Trophoblast cell (in vitro differentiated cells and primary cell): ENCODE measurements at regions not wholly inside any gene's neighbourhood (a gene's known extent, or its start where the extent isn't known, plus 50 kb on each side); places are given as distances from the start of the nearest gene placed in this dataset.
A peak's percentile ranks its signal among the peaks of the same experiment; 100 is the strongest.

Experiments
- DNase-seq, 2 donors: peaks; one replicate each; pipeline ENCODE4 v3.0.0-alpha.2; 2016
- H2AFZ ChIP-seq: 2 replicates; pipeline ENCODE4 v1.6.1; 2013; ENCODE audit warnings: low read length, moderate library complexity, mild to moderate bottlenecking; ENCODE audit not compliant: insufficient read depth, poor library complexity
- H2AK5ac ChIP-seq: 2 replicates; pipeline ENCODE4 v1.6.1; 2013; ENCODE audit warnings: mild to moderate bottlenecking, low read length
- H2BK120ac ChIP-seq: 2 replicates; pipeline ENCODE4 v1.6.1; 2013; ENCODE audit warnings: low read length, mild to moderate bottlenecking, moderate library complexity; ENCODE audit not compliant: insufficient read depth, poor library complexity
- H2BK12ac ChIP-seq: 2 replicates; pipeline ENCODE4 v1.6.1; 2013; ENCODE audit warnings: mild to moderate bottlenecking, low read length, moderate library complexity
- H2BK5ac ChIP-seq: 2 replicates; pipeline ENCODE4 v1.6.1; 2013; ENCODE audit warnings: low read length, low read depth, moderate library complexity, mild to moderate bottlenecking; ENCODE audit not compliant: poor library complexity
- H3K14ac ChIP-seq: 2 replicates; pipeline ENCODE4 v1.6.1; 2013; ENCODE audit warnings: mild to moderate bottlenecking, low read length
- H3K18ac ChIP-seq: 2 replicates; pipeline ENCODE4 v1.6.1; 2013; ENCODE audit warnings: mild to moderate bottlenecking, low read length
- H3K23ac ChIP-seq: 2 replicates; pipeline ENCODE4 v1.6.1; 2013; ENCODE audit warnings: low read length
- H3K27ac ChIP-seq: 2 replicates; pipeline ENCODE4 v1.5.1; 2013; ENCODE audit warnings: low read depth, mild to moderate bottlenecking, inconsistent platforms, low read length, moderate library complexity
- H3K27me3 ChIP-seq: 2 replicates; pipeline ENCODE4 v1.6.1; 2013; ENCODE audit warnings: inconsistent platforms, mild to moderate bottlenecking, low read length, moderate library complexity; ENCODE audit not compliant: insufficient read depth
- H3K36me3 ChIP-seq, 2 experiments: 1 replicate in 1 of 2; 2 replicates in 1 of 2; pipeline ENCODE4 v1.6.1; 2013; ENCODE audit warnings: low read length in 2 of 2, mild to moderate bottlenecking in 2 of 2, moderate library complexity in 1 of 2; ENCODE audit not compliant: insufficient read depth in 2 of 2, control insufficient read depth in 1 of 2
- H3K4ac ChIP-seq: 2 replicates; pipeline ENCODE4 v1.6.1; 2013; ENCODE audit warnings: low read depth, mild to moderate bottlenecking, low read length, moderate library complexity
- H3K4me1 ChIP-seq, 2 experiments: 1 replicate in 1 of 2; 2 replicates in 1 of 2; pipeline ENCODE4 v1.6.1; 2013; ENCODE audit warnings: low read length in 2 of 2, mild to moderate bottlenecking in 2 of 2, moderate library complexity in 1 of 2; ENCODE audit not compliant: insufficient read depth in 2 of 2, control insufficient read depth in 1 of 2
- H3K4me2 ChIP-seq: 2 replicates; pipeline ENCODE4 v1.6.1; 2013; ENCODE audit warnings: inconsistent platforms, mild to moderate bottlenecking, low read length, moderate library complexity
- H3K4me3 ChIP-seq: 2 replicates; pipeline ENCODE4 v1.5.1; 2013; ENCODE audit warnings: mild to moderate bottlenecking, low read depth, low read length, inconsistent platforms
- H3K79me1 ChIP-seq: one replicate; pipeline ENCODE4 v1.6.1; 2013; ENCODE audit warnings: low read length
- H3K79me2 ChIP-seq: 2 replicates; pipeline ENCODE4 v1.6.1; 2013; ENCODE audit warnings: low read length, mild to moderate bottlenecking; ENCODE audit not compliant: control insufficient read depth, insufficient read depth, poor library complexity
- H3K9ac ChIP-seq: 2 replicates; pipeline ENCODE4 v1.6.1; 2013; ENCODE audit warnings: mild to moderate bottlenecking, low read length
- H3K9me3 ChIP-seq: 2 replicates; pipeline ENCODE4 v1.6.1; 2013; ENCODE audit warnings: low read depth, mild to moderate bottlenecking, control low read depth, inconsistent platforms, low read length; ENCODE audit not compliant: insufficient read depth
- H4K12ac ChIP-seq: 2 replicates; pipeline ENCODE4 v1.6.1; 2013; ENCODE audit warnings: low read depth, mild to moderate bottlenecking, low read length, moderate library complexity
- H4K8ac ChIP-seq: 2 replicates; pipeline ENCODE4 v1.6.1; 2013; ENCODE audit warnings: low read depth, mild to moderate bottlenecking, low read length, moderate library complexity
- H4K91ac ChIP-seq: one replicate; pipeline ENCODE4 v1.6.1; 2013; ENCODE audit warnings: low read depth, mild to moderate bottlenecking, low read length, moderate library complexity
- WGBS: extraction: QIAGEN DNeasy Blood & Tissue Kit; methylation state at CpG from one replicate; pipeline ENCODE4 v1.1.7; 2013; ENCODE audit warnings: missing lambda C conversion rate; ENCODE audit not compliant: insufficient read length, insufficient coverage; ENCODE audit errors: extremely low coverage; 5-methylcytosine and 5-hydroxymethylcytosine counted together

- no peak overlapping the region for H4K91ac ChIP-seq
- no peak overlapping the region for H2AFZ ChIP-seq
- H3K79me1 ChIP-seq = no peaks in the 10 kb centered on the region
- H3K79me2 ChIP-seq = no peaks in the 10 kb centered on the region
- H4K8ac ChIP-seq = no peak overlapping the region
- no peak overlapping the region for H2BK5ac ChIP-seq
- H3K18ac ChIP-seq = no peak overlapping the region
- no peak overlapping the region for H3K27ac ChIP-seq
- H2AK5ac ChIP-seq = no peak overlapping the region
- DNase-seq = no peak
- H3K14ac ChIP-seq = no peak overlapping the region
- H4K12ac ChIP-seq = no peak overlapping the region
- no peak overlapping the region for H3K23ac ChIP-seq
- no peak overlapping the region for H2BK12ac ChIP-seq
- H3K9me3 ChIP-seq = no peaks in the 10 kb centered on the region
- no peak overlapping the region for H2BK120ac ChIP-seq
- WGBS = no CpG with 5 or more reads among the region's 4 CpGs
- H3K4me3 ChIP-seq = no peak overlapping the region
- no peaks in the 10 kb centered on the region for H3K36me3 ChIP-seq
- no peak overlapping the region for H3K4ac ChIP-seq
- H3K4me2 ChIP-seq = no peak overlapping the region
- H3K4me1 ChIP-seq = no peaks in the 10 kb centered on the region
- H3K9ac ChIP-seq = no peak overlapping the region
- H3K27me3 ChIP-seq = no peaks in the 10 kb centered on the region
Measured at GRCh38 chr18:21928925-21929324, 188.3 kb downstream of the MIB1 start.

GRCh38 chr18:21930177-21930576 lies 189.6 kb downstream of the MIB1 start:
- no peak overlapping the region for H2AFZ ChIP-seq
- no peak overlapping the region for H2BK120ac ChIP-seq
- no peak overlapping the region for H2AK5ac ChIP-seq
- H4K91ac ChIP-seq = no peak overlapping the region
- no peak overlapping the region for H4K8ac ChIP-seq
- H3K4ac ChIP-seq = no peak overlapping the region
- WGBS = no CpG with 5 or more reads among the region's 6 CpGs
- no peak overlapping the region for H3K9ac ChIP-seq
- no peaks in the 10 kb centered on the region for H3K9me3 ChIP-seq
- H3K27ac ChIP-seq = no peak overlapping the region
- no peak overlapping the region for H2BK5ac ChIP-seq
- H3K4me3 ChIP-seq = no peak overlapping the region
- no peaks in the 10 kb centered on the region for H3K79me1 ChIP-seq
- H3K23ac ChIP-seq = no peak overlapping the region
- no peak overlapping the region for H2BK12ac ChIP-seq
- no peak overlapping the region for H3K18ac ChIP-seq
- H3K4me2 ChIP-seq = no peak overlapping the region
- H4K12ac ChIP-seq = no peak overlapping the region
- H3K79me2 ChIP-seq = no peaks in the 10 kb centered on the region
- H3K14ac ChIP-seq = no peak overlapping the region
- peaks cover 0 to 2% of the 10 kb centered on the region in 2 experiments for H3K4me1 ChIP-seq
- H3K27me3 ChIP-seq = no peaks in the 10 kb centered on the region
- no peaks in the 10 kb centered on the region for H3K36me3 ChIP-seq
- no peak for DNase-seq

DNA sequence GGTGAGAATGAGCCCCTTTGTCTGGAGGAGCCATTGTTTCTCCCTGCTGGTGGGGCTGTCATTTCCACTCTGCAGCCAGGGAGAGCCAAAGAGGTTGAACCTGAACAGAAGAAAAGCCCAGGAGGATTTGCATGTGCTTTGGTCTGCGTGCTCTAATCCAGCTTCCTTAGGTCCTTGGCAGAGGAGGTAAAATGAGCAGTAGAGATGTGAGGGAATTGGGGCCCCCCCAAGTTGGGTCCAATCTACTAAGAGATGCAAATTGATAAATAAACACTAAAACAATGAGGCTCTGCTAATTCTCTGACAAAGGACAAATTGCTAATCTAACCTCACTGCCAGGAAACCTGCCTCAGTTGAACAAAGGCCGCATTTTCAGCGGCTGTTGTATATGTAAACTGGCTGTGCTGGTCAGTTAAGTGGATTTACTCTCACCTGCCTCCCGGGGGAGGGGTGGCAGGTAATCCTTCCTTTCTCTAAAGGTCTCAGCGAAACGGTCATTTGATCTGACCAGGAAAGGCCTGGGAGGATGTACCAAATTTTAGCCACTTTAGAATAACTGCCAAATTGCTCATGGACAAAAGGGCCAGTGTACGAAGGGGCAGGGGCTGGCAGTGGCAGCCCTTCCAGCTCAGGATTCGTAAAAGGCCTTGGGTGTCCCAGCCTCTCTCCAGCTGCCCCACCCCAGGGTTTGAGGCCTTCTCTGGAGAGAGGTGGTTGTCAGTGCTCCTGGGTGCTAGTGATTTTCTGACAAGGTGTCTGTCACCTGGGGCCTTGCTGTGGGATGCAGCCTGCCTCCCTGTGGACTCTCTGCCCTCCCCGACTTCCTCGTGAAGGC lies 193.6 kb downstream of the MIB1 start:
- H4K91ac ChIP-seq = no peak overlapping the region
- H3K27ac ChIP-seq = no peak overlapping the region
- peak overlapping the region; percentile 9 for H3K4me3 ChIP-seq
- H3K79me1 ChIP-seq = no peaks in the 10 kb centered on the region
- H3K36me3 ChIP-seq = no peaks in the 10 kb centered on the region
- no peak overlapping the region for H2AK5ac ChIP-seq
- H4K8ac ChIP-seq = no peak overlapping the region
- no peak overlapping the region for H2BK12ac ChIP-seq
- H4K12ac ChIP-seq = no peak overlapping the region
- no peaks in the 10 kb centered on the region for H3K27me3 ChIP-seq
- no peaks in the 10 kb centered on the region for H3K79me2 ChIP-seq
- H3K4me2 ChIP-seq = no peak overlapping the region
- H3K23ac ChIP-seq = no peak overlapping the region
- H3K9me3 ChIP-seq = no peaks in the 10 kb centered on the region
- no peak overlapping the region for H2BK5ac ChIP-seq
- H2BK120ac ChIP-seq = no peak overlapping the region
- H3K4me1 ChIP-seq = peaks cover 0 to 2% of the 10 kb centered on the region in 2 experiments
- no peak overlapping the region for H3K9ac ChIP-seq
- no peak overlapping the region for H3K18ac ChIP-seq
- no peak overlapping the region for H3K4ac ChIP-seq
- no CpG with 5 or more reads among the region's 10 CpGs for WGBS
- no peak overlapping the region for H3K14ac ChIP-seq
- DNase-seq = no peak
- H2AFZ ChIP-seq = no peak overlapping the region

DNA sequence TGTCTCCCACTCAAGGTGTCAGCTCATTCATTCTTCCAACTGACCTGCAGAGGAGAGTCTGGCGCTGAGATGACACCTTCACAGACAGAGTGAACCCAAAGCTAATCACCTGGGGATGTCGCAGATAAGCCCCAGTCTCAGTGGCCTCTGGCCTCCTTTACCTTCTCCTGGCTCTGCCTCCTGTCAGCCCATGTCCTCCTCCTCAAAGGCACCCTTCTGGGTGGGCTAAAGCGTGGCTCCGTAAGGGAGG lies 194.1 kb downstream of the MIB1 start:
- H2AK5ac ChIP-seq = no peak overlapping the region

More for the DNA sequence above, 194.1 kb downstream of the MIB1 start:
- Histone ChIP-seq H2BK120ac (no peak overlapping the region), H2BK5ac (no peak overlapping the region), H3K23ac (no peak overlapping the region), H4K12ac (no peak overlapping the region), H3K4me1 (peaks cover 0 to 2% of the 10 kb centered on the region in 2 experiments), H2AFZ (no peak overlapping the region), H2BK12ac (no peak overlapping the region), H3K36me3 (no peaks in the 10 kb centered on the region), H3K4me2 (no peak overlapping the region), H3K79me2 (no peaks in the 10 kb centered on the region), H3K9me3 (no peaks in the 10 kb centered on the region), H3K18ac (no peak overlapping the region), H3K4me3 (peak overlapping the region; percentile 9), H3K79me1 (no peaks in the 10 kb centered on the region), H3K27ac (no peak overlapping the region), H4K91ac (no peak overlapping the region), H3K9ac (no peak overlapping the region), H3K27me3 (no peaks in the 10 kb centered on the region), H3K4ac (no peak overlapping the region), H3K14ac (no peak overlapping the region), H4K8ac (no peak overlapping the region)
- no CpG with 5 or more reads among the region's 4 CpGs for WGBS
- no peak for DNase-seq
